ENCODE measurements at regions not wholly inside any gene's neighbourhood (a gene's known extent, or its start where the extent isn't known, plus 50 kb on each side); places are given as distances from the start of the nearest gene placed in this dataset.

DNA sequence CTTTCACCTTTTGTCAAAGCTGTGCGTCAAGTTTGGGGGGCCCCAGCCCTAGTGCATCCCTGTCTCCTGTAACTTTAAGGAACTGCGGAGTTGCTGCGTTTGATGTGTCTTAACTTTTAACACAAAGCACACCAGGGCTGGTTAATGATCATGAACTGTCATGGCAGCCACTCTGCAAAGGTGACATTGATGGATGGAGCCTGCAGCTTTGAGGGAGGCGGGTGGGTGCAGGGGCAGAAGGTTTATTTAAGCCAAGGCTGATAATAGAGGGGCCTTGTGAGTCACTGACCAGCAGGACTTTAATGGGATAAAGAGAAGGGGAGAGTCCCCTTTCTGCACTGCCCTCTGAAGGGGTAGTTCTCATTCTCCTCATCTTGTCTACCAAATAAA lies 190.2 kb upstream of the GATA6 start:
- TF ChIP-seq, protein P1, sequence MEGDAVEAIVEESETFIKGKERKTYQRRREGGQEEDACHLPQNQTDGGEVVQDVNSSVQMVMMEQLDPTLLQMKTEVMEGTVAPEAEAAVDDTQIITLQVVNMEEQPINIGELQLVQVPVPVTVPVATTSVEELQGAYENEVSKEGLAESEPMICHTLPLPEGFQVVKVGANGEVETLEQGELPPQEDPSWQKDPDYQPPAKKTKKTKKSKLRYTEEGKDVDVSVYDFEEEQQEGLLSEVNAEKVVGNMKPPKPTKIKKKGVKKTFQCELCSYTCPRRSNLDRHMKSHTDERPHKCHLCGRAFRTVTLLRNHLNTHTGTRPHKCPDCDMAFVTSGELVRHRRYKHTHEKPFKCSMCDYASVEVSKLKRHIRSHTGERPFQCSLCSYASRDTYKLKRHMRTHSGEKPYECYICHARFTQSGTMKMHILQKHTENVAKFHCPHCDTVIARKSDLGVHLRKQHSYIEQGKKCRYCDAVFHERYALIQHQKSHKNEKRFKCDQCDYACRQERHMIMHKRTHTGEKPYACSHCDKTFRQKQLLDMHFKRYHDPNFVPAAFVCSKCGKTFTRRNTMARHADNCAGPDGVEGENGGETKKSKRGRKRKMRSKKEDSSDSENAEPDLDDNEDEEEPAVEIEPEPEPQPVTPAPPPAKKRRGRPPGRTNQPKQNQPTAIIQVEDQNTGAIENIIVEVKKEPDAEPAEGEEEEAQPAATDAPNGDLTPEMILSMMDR (conservative IDR thresholded peaks at IDR 0.05; ENCODE audit: low read depth, low read length): no peak
- TF ChIP-seq EZH2 (IDR thresholded peaks at IDR 0.05; ENCODE audit: borderline replicate concordance, low read depth, low read length, poor library complexity, severe bottlenecking): no peak

Measured in A673 (cell line).